RKO (cell line): ENCODE measurements at regions not wholly inside any gene's neighbourhood (a gene's known extent, or its start where the extent isn't known, plus 50 kb on each side); places are given as distances from the start of the nearest gene placed in this dataset.
"Not testable (repeated sequence)": the region's sequence is repeated elsewhere in the genome, so short reads cannot be mapped to it uniquely, and the experiment has no call there.

ENCODE experiments used
- DNase-seq: peaks from one replicate; pipeline ENCODE4 v3.0.0-alpha.2; 2016; ENCODE audit warnings: low spot score

- no peak for DNase-seq
Observed at GRCh38 chr3:73867524-73867923, 242.8 kb upstream of the PDZRN3 start.

GRCh38 chr3:73866846-73867245 lies 242.1 kb upstream of the PDZRN3 start:
- DNase-seq = no peak

GRCh38 chr3:73863546-73864079 lies 238.9 kb upstream of the PDZRN3 start:
- DNase-seq = no peak

- no peak for DNase-seq
Observed at GRCh38 chr3:73855813-73856212, 231.1 kb upstream of the PDZRN3 start.

- peak; percentile 38 for DNase-seq
Observed at GRCh38 chr3:73848173-73848906, 223.6 kb upstream of the PDZRN3 start.

GRCh38 chr3:73846951-73847350 lies 222.2 kb upstream of the PDZRN3 start:
- DNase-seq = no peak

GRCh38 chr3:73839032-73839431 lies 214.3 kb upstream of the PDZRN3 start:
- DNase-seq = no peak

GRCh38 chr3:73835945-73836344 lies 211.2 kb upstream of the PDZRN3 start:
- DNase-seq = no peak

- no peak for DNase-seq
Observed at GRCh38 chr3:73832426-73832825, 207.7 kb upstream of the PDZRN3 start.

GRCh38 chr3:73828348-73828747 lies 203.6 kb upstream of the PDZRN3 start:
- DNase-seq = no peak

GRCh38 chr3:73827725-73828211 lies 203.0 kb upstream of the PDZRN3 start:
- no peak for DNase-seq

- DNase-seq = no peak
Observed at GRCh38 chr3:73827204-73827603, 202.5 kb upstream of the PDZRN3 start.

GRCh38 chr3:73820896-73821295 lies 196.2 kb upstream of the PDZRN3 start:
- DNase-seq = not testable (repeated sequence)

- no peak for DNase-seq
Observed at GRCh38 chr3:73820431-73820830, 195.7 kb upstream of the PDZRN3 start.

GRCh38 chr3:73815966-73816365 lies 191.2 kb upstream of the PDZRN3 start:
- no peak for DNase-seq

GRCh38 chr3:73813692-73814292 lies 189.1 kb upstream of the PDZRN3 start:
- no peak for DNase-seq

GRCh38 chr3:73813291-73813690 lies 188.6 kb upstream of the PDZRN3 start:
- DNase-seq = no peak

- no peak for DNase-seq
Observed at GRCh38 chr3:73812054-73812453, 187.3 kb upstream of the PDZRN3 start.

GRCh38 chr3:73808862-73809509 lies 184.2 kb upstream of the PDZRN3 start:
- DNase-seq = no peak

GRCh38 chr3:73805435-73805834 lies 180.7 kb upstream of the PDZRN3 start:
- DNase-seq = no peak

- no peak for DNase-seq
Observed at GRCh38 chr3:73804204-73804603, 179.5 kb upstream of the PDZRN3 start.

GRCh38 chr3:73801444-73801843 lies 176.7 kb upstream of the PDZRN3 start:
- no peak for DNase-seq

GRCh38 chr3:73797311-73797710 lies 172.6 kb upstream of the PDZRN3 start:
- DNase-seq = no peak
